ENCODE measurements at regions not wholly inside any gene's neighbourhood (a gene's known extent, or its start where the extent isn't known, plus 50 kb on each side); places are given as distances from the start of the nearest gene placed in this dataset.

- TF ChIP-seq ATF3 (IDR thresholded peaks at IDR 0.05): no peak
- TF ChIP-seq, protein P1, sequence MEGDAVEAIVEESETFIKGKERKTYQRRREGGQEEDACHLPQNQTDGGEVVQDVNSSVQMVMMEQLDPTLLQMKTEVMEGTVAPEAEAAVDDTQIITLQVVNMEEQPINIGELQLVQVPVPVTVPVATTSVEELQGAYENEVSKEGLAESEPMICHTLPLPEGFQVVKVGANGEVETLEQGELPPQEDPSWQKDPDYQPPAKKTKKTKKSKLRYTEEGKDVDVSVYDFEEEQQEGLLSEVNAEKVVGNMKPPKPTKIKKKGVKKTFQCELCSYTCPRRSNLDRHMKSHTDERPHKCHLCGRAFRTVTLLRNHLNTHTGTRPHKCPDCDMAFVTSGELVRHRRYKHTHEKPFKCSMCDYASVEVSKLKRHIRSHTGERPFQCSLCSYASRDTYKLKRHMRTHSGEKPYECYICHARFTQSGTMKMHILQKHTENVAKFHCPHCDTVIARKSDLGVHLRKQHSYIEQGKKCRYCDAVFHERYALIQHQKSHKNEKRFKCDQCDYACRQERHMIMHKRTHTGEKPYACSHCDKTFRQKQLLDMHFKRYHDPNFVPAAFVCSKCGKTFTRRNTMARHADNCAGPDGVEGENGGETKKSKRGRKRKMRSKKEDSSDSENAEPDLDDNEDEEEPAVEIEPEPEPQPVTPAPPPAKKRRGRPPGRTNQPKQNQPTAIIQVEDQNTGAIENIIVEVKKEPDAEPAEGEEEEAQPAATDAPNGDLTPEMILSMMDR (IDR thresholded peaks at IDR 0.05; ENCODE audit: low read depth, low read length, missing input control): no peak
- no peak for TF ChIP-seq REST (IDR thresholded peaks at IDR 0.05)
- TF ChIP-seq EGR1 (IDR thresholded peaks at IDR 0.05; ENCODE audit: low read depth in 2 of 2): no peak
- TF ChIP-seq GABPA (IDR thresholded peaks at IDR 0.05 in 1 of 2, conservative IDR thresholded peaks at IDR 0.05 in 1 of 2): no peak
- TF ChIP-seq, protein P2, sequence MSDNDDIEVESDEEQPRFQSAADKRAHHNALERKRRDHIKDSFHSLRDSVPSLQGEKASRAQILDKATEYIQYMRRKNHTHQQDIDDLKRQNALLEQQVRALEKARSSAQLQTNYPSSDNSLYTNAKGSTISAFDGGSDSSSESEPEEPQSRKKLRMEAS (IDR thresholded peaks at IDR 0.05): no peak
- TF ChIP-seq HNF4A (conservative IDR thresholded peaks at IDR 0.05): no peak
- TF ChIP-seq RXRA (IDR thresholded peaks at IDR 0.05): no peak
- no peak for TF ChIP-seq YY1 (IDR thresholded peaks at IDR 0.05)
- TF ChIP-seq RAD21 (IDR thresholded peaks at IDR 0.05): no peak
- no peak for TF ChIP-seq JUND (IDR thresholded peaks at IDR 0.05)
- TF ChIP-seq HNF4G (IDR thresholded peaks at IDR 0.05): no peak
- no peak for TF ChIP-seq FOXA1 (IDR thresholded peaks at IDR 0.05)
These were observed 100.5 kb downstream of the ZBTB18 start for GRCh38 chr1:244151537-244151936.

All from liver (tissue), 3 donors.